GM13977 (cell line): ENCODE measurements at regions not wholly inside any gene's neighbourhood (a gene's known extent, or its start where the extent isn't known, plus 50 kb on each side); places are given as distances from the start of the nearest gene placed in this dataset.

ENCODE experiments used
- DNase-seq: peaks from one replicate; pipeline ENCODE4 v3.0.0; 2012; ENCODE audit warnings: low spot score
- in situ Hi-C: fragments of 300-500 bp; cut with MboI; formaldehyde crosslinking; loops from one replicate; pipeline ENCODE4 v1.12.0; 2022; ENCODE audit warnings: low sequenced_read_pairs, low pct_unique_long_range_greater_than_20kb, mixed read lengths, inconsistent platforms; ENCODE audit not compliant: unreplicated experiment
- TF ChIP-seq, protein P1 (sequence below): IDR thresholded peaks from 2 replicates; pipeline ENCODE4 v1.5.1; 2012; ENCODE audit warnings: mild to moderate bottlenecking, control low read depth; ENCODE audit not compliant: insufficient read depth; ENCODE audit errors: extremely low read depth, missing control alignments

DNA sequence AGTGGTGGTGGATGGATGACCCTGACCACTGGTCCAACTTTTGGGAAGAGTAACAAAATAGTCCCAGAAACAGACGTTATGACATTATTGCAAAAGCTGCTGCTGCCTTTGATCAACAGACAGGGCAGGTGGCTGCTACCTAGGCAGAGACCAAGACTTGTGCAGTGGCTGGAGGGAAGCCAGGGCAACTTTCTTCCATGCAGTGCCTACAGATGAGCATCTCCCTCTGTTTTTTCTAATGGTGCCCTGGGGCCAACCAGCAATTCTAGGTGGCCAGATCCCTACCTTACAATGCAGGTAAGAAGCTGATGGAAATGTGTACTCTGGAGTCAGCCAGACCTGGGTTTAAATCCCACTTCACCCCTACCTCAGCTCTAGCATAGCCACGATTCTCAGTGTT, 283.1 kb upstream of the POU3F1 start:
- in situ Hi-C loops: no loop called here
- DNase-seq: no peak

DNA sequence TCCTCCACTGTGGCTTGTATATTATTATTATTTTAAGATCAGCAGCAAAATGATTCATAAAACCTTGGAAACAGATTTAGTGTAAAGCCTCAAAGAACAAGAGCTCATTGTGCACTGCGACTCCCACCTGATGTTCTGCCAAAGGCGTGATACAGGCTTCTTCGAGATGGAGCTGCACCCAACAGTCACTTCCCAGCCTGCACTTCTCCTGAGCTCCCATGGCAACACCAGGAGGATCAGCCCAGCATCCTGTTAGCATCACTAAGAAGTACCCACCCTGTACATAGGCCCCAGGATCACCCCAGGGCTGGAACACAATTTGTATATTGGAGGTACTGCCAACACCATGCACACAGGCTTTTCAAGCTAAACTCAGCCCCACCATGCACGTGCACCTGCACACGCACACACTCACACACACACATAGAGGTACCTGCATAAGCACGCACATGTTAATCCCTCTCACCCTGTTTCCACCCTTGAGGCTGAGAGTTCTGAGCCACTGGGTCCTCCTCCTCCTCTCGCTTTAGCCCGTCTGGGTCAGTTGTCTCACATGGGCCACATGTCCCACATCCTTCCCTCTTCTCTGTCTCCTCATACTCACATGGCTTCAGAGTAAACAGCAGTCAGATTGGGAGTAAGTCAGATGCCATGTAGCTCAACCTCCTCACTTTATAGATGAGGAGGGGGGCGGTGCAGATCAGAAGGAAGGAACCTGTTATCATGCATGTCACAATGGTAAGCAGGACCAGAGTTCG, 281.9 kb upstream of the POU3F1 start:
- no peak for DNase-seq
- TF ChIP-seq, protein P1, sequence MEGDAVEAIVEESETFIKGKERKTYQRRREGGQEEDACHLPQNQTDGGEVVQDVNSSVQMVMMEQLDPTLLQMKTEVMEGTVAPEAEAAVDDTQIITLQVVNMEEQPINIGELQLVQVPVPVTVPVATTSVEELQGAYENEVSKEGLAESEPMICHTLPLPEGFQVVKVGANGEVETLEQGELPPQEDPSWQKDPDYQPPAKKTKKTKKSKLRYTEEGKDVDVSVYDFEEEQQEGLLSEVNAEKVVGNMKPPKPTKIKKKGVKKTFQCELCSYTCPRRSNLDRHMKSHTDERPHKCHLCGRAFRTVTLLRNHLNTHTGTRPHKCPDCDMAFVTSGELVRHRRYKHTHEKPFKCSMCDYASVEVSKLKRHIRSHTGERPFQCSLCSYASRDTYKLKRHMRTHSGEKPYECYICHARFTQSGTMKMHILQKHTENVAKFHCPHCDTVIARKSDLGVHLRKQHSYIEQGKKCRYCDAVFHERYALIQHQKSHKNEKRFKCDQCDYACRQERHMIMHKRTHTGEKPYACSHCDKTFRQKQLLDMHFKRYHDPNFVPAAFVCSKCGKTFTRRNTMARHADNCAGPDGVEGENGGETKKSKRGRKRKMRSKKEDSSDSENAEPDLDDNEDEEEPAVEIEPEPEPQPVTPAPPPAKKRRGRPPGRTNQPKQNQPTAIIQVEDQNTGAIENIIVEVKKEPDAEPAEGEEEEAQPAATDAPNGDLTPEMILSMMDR: no peak
- in situ Hi-C loops: no loop called here

More for the DNA sequence above, 283.1 kb upstream of the POU3F1 start:
- TF ChIP-seq, protein P1: no peak

DNA sequence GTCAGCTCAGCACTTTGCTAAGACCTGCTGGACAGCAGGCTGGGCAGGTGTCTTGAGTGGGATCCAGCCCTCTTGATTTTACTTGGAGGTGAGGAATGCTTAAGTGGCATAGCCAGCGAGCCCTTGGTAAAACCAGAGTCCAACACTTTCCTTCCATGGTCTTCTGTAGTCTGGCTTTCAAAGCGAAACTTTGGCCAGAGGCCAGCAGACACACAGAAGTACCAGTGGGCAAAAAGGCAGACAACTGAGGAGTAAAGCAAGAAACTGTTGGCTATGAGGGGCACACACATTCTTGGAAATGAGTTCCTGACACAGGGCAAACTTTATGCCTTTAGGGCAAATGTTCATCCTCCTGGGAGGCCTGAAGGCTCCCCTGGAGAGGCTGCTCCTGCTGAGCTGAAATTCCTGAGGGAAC, 281.0 kb upstream of the POU3F1 start:
- TF ChIP-seq, protein P1: no peak
- in situ Hi-C loops: no loop called here
- DNase-seq: no peak

DNA sequence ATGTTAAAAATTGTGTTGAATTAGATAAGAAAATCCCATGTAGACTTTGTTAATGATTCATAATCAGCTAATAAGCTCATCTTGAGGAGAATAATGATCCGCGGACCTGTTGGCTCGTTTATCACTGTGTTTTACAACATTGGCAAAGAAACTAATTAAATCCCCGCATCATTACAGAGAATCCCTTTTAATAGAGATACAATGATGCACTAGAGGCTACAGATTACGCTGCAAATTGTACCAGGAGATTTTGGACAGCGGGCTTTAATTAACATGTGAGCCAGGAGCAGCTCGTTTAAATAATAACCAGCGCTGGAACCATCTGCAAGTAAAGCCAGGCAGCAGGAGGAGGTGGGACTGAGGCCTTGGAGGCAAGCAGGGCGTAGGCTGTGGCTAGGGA, 280.3 kb upstream of the POU3F1 start:
- in situ Hi-C loops: no loop called here
- no peak for DNase-seq
- TF ChIP-seq, protein P1: no peak

DNA sequence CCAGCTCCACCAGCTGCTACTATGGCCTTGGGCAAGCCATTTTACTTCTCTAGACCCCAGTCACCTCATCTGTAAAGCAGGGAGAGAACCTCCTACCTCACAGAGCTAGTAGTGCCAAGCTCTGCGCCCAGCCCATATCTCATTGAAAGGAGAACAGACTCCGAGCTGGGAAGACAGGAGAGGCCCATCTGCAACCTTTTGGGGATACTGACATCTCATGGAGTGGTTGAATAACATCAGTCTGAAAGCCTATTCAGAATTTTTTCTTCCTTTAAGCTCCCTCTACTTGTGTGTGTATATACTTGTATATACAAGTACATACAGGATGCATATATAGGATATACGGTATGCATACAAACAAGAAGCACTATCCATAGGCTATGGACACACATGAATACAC, 279.5 kb upstream of the POU3F1 start:
- no peak for DNase-seq
- in situ Hi-C loops: no loop called here
- TF ChIP-seq, protein P1: no peak

DNA sequence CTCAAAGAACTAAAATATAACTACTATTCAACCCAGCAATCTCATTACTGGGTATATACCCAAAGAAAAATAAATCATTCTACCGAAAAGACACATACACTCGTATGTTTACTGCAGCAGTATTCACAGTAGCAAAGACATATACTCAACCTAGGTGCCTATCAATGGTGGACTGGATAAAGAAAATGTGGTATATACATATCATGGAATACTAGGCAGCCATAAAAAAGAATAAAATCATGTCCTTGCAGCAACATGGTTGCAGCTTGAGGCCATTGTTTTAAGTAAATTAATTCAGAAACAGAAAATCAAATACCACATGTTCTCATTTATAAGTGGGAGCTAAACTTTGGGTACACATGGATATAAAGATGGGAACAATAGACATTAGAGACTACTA, 266.2 kb upstream of the POU3F1 start:
- no peak for DNase-seq
- in situ Hi-C loops: no loop called here
- TF ChIP-seq, protein P1: no peak
